ENCODE measurements at regions not wholly inside any gene's neighbourhood (a gene's known extent, or its start where the extent isn't known, plus 50 kb on each side); places are given as distances from the start of the nearest gene placed in this dataset.
A peak's percentile ranks its signal among the peaks of the same experiment; 100 is the strongest.

DNA sequence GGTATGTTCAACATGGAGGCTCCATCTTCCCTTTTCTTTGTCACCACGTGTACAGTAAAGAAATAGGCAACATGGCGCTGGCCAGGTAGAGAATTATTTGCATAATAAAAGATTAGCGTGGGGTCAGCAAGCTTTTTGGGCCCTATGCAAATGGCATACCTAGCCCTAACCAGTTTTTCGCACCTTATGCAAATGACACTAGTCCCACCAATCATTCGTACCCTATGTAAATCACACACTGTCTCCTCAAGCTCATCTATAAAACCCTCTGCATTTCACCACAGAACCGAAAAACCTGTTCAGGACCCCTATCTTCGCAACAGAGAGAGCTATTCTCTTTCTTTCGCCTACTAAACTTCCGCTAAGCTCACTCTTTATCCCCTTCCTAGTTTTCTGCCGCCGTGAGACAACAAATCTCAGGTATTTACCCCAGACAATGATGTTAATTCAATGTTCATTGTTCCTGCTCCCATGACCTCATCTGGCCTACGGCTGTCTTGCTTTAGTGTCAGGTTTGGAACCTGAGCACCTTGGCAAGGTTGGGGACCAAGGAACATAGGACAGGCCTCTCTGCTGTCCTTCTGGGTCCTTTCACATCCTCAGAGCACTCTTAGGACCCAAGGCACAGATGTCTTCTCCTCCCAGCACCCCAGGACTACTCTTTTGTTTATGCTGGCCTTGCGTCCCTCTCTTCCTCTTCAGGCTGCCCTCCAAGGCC, 180.7 kb upstream of the RAI14 start:
- TF ChIP-seq CTCF (conservative IDR thresholded peaks at IDR 0.05; ENCODE audit: low read depth in 2 of 2), result no peak
- no peak for TF ChIP-seq EZH2 (IDR thresholded peaks at IDR 0.05; ENCODE audit: low read depth, unreplicated experiment)
- peak; percentile 80 for TF ChIP-seq POLR2AphosphoS5 (IDR thresholded peaks at IDR 0.05; ENCODE audit: low read depth)
- TF ChIP-seq JUNB (IDR thresholded peaks at IDR 0.05; ENCODE audit: unreplicated experiment), result no peak
- no peak for TF ChIP-seq EZH2phosphoT487 (IDR thresholded peaks at IDR 0.05; ENCODE audit: unreplicated experiment)
- TF ChIP-seq, protein P1, sequence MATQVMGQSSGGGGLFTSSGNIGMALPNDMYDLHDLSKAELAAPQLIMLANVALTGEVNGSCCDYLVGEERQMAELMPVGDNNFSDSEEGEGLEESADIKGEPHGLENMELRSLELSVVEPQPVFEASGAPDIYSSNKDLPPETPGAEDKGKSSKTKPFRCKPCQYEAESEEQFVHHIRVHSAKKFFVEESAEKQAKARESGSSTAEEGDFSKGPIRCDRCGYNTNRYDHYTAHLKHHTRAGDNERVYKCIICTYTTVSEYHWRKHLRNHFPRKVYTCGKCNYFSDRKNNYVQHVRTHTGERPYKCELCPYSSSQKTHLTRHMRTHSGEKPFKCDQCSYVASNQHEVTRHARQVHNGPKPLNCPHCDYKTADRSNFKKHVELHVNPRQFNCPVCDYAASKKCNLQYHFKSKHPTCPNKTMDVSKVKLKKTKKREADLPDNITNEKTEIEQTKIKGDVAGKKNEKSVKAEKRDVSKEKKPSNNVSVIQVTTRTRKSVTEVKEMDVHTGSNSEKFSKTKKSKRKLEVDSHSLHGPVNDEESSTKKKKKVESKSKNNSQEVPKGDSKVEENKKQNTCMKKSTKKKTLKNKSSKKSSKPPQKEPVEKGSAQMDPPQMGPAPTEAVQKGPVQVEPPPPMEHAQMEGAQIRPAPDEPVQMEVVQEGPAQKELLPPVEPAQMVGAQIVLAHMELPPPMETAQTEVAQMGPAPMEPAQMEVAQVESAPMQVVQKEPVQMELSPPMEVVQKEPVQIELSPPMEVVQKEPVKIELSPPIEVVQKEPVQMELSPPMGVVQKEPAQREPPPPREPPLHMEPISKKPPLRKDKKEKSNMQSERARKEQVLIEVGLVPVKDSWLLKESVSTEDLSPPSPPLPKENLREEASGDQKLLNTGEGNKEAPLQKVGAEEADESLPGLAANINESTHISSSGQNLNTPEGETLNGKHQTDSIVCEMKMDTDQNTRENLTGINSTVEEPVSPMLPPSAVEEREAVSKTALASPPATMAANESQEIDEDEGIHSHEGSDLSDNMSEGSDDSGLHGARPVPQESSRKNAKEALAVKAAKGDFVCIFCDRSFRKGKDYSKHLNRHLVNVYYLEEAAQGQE (IDR thresholded peaks at IDR 0.05; ENCODE audit: unreplicated experiment), result no peak

Measured in GM23338 (cell line).